Spleen (tissue), 7 donors: ENCODE measurements at regions not wholly inside any gene's neighbourhood (a gene's known extent, or its start where the extent isn't known, plus 50 kb on each side); places are given as distances from the start of the nearest gene placed in this dataset.

Source experiments
- POLR2A ChIP-seq, 3 donors: fragments of 450-650 bp; IDR thresholded peaks; one replicate each; pipeline ENCODE4 v1.5.1; 2017; ENCODE audit warnings: antibody characterized with exemption in 3 of 3, mild to moderate bottlenecking in 1 of 3
- POLR2AphosphoS5 ChIP-seq, 3 donors: sonication (generic); formaldehyde crosslinking; IDR thresholded peaks; one replicate each; pipeline ENCODE4 v1.5.1; 2017; ENCODE audit warnings: antibody characterized with exemption in 3 of 3
- TF ChIP-seq, protein P1 (sequence below), 11 experiments: fragments of 200-600 bp in 7 of 11; fragments of 450-650 bp in 4 of 11; sonication (generic) in 4 of 11; IDR thresholded peaks in 8 of 11; conservative IDR thresholded peaks in 3 of 11; 1 replicate in 7 of 11; 2 replicates in 4 of 11; pipeline versions ENCODE4 v1.4.0 to v1.8.0; 2016 to 2021; ENCODE audit warnings: antibody characterized with exemption in 11 of 11, inconsistent platforms in 4 of 11, mild to moderate bottlenecking in 1 of 11
- donor health status: DM: no; HTN: no; CAD: no; lungs with moderate emphysema.
- donor health status: DM: no; HTN: no; CAD: no.
- donor health status: DM: no; HTN: no; CAD: no.

DNA sequence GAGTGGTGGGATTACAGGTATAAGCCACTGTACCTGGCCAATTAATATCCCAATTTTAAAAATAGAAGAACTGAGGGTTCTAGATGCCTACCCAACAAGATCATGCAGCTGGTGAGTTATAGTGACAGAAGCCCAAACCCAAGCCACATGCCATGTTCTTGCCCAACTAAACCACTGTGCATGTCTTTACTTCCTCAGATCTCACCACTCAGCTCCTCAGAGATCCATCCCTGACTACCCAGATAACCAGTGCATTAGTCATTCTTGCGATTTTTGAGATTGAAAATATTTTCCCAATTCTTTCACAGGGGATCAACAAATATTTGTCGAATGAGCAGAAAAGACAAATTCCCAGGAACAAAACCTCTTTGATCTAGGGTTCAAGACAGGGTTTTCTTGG lies 303.1 kb downstream of the CBLN1 start:
- TF ChIP-seq, protein P1, sequence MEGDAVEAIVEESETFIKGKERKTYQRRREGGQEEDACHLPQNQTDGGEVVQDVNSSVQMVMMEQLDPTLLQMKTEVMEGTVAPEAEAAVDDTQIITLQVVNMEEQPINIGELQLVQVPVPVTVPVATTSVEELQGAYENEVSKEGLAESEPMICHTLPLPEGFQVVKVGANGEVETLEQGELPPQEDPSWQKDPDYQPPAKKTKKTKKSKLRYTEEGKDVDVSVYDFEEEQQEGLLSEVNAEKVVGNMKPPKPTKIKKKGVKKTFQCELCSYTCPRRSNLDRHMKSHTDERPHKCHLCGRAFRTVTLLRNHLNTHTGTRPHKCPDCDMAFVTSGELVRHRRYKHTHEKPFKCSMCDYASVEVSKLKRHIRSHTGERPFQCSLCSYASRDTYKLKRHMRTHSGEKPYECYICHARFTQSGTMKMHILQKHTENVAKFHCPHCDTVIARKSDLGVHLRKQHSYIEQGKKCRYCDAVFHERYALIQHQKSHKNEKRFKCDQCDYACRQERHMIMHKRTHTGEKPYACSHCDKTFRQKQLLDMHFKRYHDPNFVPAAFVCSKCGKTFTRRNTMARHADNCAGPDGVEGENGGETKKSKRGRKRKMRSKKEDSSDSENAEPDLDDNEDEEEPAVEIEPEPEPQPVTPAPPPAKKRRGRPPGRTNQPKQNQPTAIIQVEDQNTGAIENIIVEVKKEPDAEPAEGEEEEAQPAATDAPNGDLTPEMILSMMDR (IDR thresholded peaks at IDR 0.05 in 8 of 11, conservative IDR thresholded peaks at IDR 0.05 in 3 of 11) = no peak
- no peak for TF ChIP-seq POLR2A (IDR thresholded peaks at IDR 0.05)
- no peak for TF ChIP-seq POLR2AphosphoS5 (IDR thresholded peaks at IDR 0.05)
